Endodermal cell (in vitro differentiated cells): ENCODE measurements at regions not wholly inside any gene's neighbourhood (a gene's known extent, or its start where the extent isn't known, plus 50 kb on each side); places are given as distances from the start of the nearest gene placed in this dataset.

Source experiments
- DNase-seq: peaks from one replicate; pipeline ENCODE4 v3.0.0-alpha.2; 2017
- H3K27ac ChIP-seq: 2 replicates; pipeline ENCODE4 v1.5.1; 2013; ENCODE audit warnings: mild to moderate bottlenecking, low read depth, low read length, moderate library complexity
- H3K27me3 ChIP-seq: 2 replicates; pipeline ENCODE4 v1.6.1; 2013; ENCODE audit warnings: mild to moderate bottlenecking, low read length, moderate library complexity; ENCODE audit not compliant: insufficient read depth, control insufficient read depth, poor library complexity, severe bottlenecking
- H3K36me3 ChIP-seq: 2 replicates; pipeline ENCODE4 v1.7.0; 2013; ENCODE audit warnings: mild to moderate bottlenecking, low read length, moderate library complexity; ENCODE audit not compliant: control insufficient read depth, insufficient read depth
- H3K4me1 ChIP-seq: one replicate; pipeline ENCODE4 v1.7.0; 2013; ENCODE audit warnings: low read length; ENCODE audit not compliant: control insufficient read depth, insufficient read depth
- H3K4me3 ChIP-seq: 2 replicates; pipeline ENCODE4 v1.5.1; 2013; ENCODE audit warnings: mild to moderate bottlenecking, low read length, moderate library complexity
- H3K9ac ChIP-seq: 2 replicates; pipeline ENCODE4 v1.6.1; 2013; ENCODE audit warnings: mild to moderate bottlenecking, low read length, moderate library complexity; ENCODE audit not compliant: poor library complexity, severe bottlenecking; ENCODE audit errors: extremely low read depth
- H3K9me3 ChIP-seq: 2 replicates; pipeline ENCODE4 v1.6.1; 2013; ENCODE audit warnings: mild to moderate bottlenecking, low read length, moderate library complexity; ENCODE audit not compliant: control insufficient read depth
- H3K27ac Mint-ChIP-seq: 2 replicates; pipeline ENCODE4 v1.8.0; 2020; ENCODE audit warnings: mixed read lengths
- H3K27me3 Mint-ChIP-seq: 2 replicates; pipeline ENCODE4 v1.8.0; 2021; ENCODE audit warnings: mild to moderate bottlenecking, mixed read lengths; ENCODE audit not compliant: insufficient read depth
- H3K36me3 Mint-ChIP-seq: 2 replicates; pipeline ENCODE4 v1.8.0; 2020; ENCODE audit warnings: low read depth, mixed read lengths
- H3K4me1 Mint-ChIP-seq: 2 replicates; pipeline ENCODE4 v1.8.0; 2020; ENCODE audit warnings: mixed read lengths
- H3K4me3 Mint-ChIP-seq: 2 replicates; pipeline ENCODE4 v1.8.0; 2020; ENCODE audit warnings: mild to moderate bottlenecking, moderate library complexity, mixed read lengths
- H3K9me3 Mint-ChIP-seq: 2 replicates; pipeline ENCODE4 v1.8.0; 2020; ENCODE audit warnings: mild to moderate bottlenecking, mixed read lengths
- WGBS, 2 experiments: methylation state at CpG; one replicate each; pipeline versions ENCODE4 v1.1.5 to v1.1.7; 2013; ENCODE audit warnings: missing lambda C conversion rate in 2 of 2, mixed read lengths in 1 of 2; ENCODE audit not compliant: insufficient coverage in 1 of 2, insufficient read length in 1 of 2; 5-methylcytosine and 5-hydroxymethylcytosine counted together
- TF ChIP-seq, protein P1 (sequence below): fragments of 200-600 bp; sonication (generic); conservative IDR thresholded peaks from 2 replicates; pipeline ENCODE4 v1.5.0; 2021; ENCODE audit warnings: antibody characterized with exemption, mild to moderate bottlenecking

GRCh38 chr1:213331631-213332175 is 280.7 kb downstream of the RPS6KC1 start:
- H3K9me3 ChIP-seq, result no peaks in the 10 kb centered on the region
- no peak overlapping the region for H3K9ac ChIP-seq
- Mint-ChIP-seq H3K36me3 (no peaks in the 10 kb centered on the region), H3K27me3 (peaks cover 3% of the 10 kb centered on the region), H3K4me3 (no peak overlapping the region), H3K27ac (no peak overlapping the region), H3K4me1 (peaks cover 11% of the 10 kb centered on the region), H3K9me3 (no peaks in the 10 kb centered on the region)
- no peak overlapping the region for H3K27ac ChIP-seq
- no peaks in the 10 kb centered on the region for H3K27me3 ChIP-seq
- no peak overlapping the region for H3K4me3 ChIP-seq
- no peaks in the 10 kb centered on the region for H3K4me1 ChIP-seq
- WGBS, 2 experiments, result 83 to 91% methylated on average over 2 to 4 of the region's 4 CpGs
- TF ChIP-seq, protein P1, sequence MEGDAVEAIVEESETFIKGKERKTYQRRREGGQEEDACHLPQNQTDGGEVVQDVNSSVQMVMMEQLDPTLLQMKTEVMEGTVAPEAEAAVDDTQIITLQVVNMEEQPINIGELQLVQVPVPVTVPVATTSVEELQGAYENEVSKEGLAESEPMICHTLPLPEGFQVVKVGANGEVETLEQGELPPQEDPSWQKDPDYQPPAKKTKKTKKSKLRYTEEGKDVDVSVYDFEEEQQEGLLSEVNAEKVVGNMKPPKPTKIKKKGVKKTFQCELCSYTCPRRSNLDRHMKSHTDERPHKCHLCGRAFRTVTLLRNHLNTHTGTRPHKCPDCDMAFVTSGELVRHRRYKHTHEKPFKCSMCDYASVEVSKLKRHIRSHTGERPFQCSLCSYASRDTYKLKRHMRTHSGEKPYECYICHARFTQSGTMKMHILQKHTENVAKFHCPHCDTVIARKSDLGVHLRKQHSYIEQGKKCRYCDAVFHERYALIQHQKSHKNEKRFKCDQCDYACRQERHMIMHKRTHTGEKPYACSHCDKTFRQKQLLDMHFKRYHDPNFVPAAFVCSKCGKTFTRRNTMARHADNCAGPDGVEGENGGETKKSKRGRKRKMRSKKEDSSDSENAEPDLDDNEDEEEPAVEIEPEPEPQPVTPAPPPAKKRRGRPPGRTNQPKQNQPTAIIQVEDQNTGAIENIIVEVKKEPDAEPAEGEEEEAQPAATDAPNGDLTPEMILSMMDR, result no peak
- DNase-seq, result no peak
- no peaks in the 10 kb centered on the region for H3K36me3 ChIP-seq

DNA sequence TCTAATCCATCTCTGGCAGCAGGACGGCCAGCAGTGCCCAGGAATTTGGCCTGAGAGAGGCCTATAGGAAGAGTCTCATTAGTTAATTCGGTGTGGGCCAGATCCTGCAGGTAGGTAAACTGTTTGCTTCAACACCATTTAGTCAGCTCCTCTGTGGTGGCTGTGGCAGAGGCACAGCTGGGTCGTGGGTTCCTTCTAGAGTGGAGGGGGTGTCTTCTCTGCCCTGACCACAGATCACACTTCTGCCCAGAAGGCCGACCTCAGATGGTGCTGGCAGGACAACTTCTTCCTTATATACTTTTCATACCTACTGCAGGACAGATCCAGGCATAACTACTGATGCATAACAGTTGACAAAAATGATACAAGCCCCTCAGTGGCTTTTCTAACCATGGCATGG is 281.4 kb downstream of the RPS6KC1 start:
- Histone ChIP-seq H3K27me3 (no peaks in the 10 kb centered on the region), H3K9ac (no peak overlapping the region), H3K9me3 (no peaks in the 10 kb centered on the region), H3K4me3 (no peak overlapping the region), H3K4me1 (no peaks in the 10 kb centered on the region), H3K36me3 (no peaks in the 10 kb centered on the region), H3K27ac (no peak overlapping the region)
- Mint-ChIP-seq H3K27ac (no peak overlapping the region), H3K9me3 (no peaks in the 10 kb centered on the region), H3K4me3 (no peak overlapping the region), H3K4me1 (peaks cover 7% of the 10 kb centered on the region), H3K36me3 (no peaks in the 10 kb centered on the region), H3K27me3 (no peaks in the 10 kb centered on the region)
- 79 to 87% methylated on average over 2 to 4 of the region's 4 CpGs for WGBS, 2 experiments
- no peak for DNase-seq
- TF ChIP-seq, protein P1, result no peak

DNA sequence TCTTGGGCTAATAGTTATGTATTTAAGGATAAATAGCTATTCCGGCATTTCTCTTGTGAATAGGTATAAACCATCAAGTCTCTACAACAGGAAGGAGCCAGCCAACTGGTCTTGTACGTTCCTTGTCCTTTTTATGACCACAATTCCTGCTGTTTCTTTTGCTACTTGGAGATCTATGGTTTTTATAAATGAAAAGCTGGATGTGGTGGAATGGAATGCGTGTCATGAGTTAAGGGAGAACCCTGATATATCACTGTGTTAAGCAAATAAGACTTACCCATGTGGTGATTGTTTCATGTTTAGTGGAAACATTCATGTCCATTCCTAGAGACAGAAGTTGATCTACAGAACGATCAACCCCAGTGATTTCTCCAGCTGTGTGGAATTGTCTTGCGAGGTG is 282.1 kb downstream of the RPS6KC1 start:
- H3K4me1 Mint-ChIP-seq, result peaks cover 7% of the 10 kb centered on the region
- no peak overlapping the region for H3K27ac Mint-ChIP-seq
- TF ChIP-seq, protein P1, result no peak
- Histone ChIP-seq H3K9me3 (no peaks in the 10 kb centered on the region), H3K4me3 (no peak overlapping the region), H3K36me3 (no peaks in the 10 kb centered on the region), H3K4me1 (no peaks in the 10 kb centered on the region), H3K9ac (no peak overlapping the region), H3K27ac (no peak overlapping the region), H3K27me3 (no peaks in the 10 kb centered on the region)
- no peaks in the 10 kb centered on the region for H3K36me3 Mint-ChIP-seq
- H3K27me3 Mint-ChIP-seq, result no peaks in the 10 kb centered on the region
- 93 to 95% methylated on average over 4 to 5 of the region's 5 CpGs for WGBS, 2 experiments
- no peak for DNase-seq
- no peaks in the 10 kb centered on the region for H3K9me3 Mint-ChIP-seq
- H3K4me3 Mint-ChIP-seq, result no peak overlapping the region
